ENCODE measurements at regions not wholly inside any gene's neighbourhood (a gene's known extent, or its start where the extent isn't known, plus 50 kb on each side); places are given as distances from the start of the nearest gene placed in this dataset.

DNA sequence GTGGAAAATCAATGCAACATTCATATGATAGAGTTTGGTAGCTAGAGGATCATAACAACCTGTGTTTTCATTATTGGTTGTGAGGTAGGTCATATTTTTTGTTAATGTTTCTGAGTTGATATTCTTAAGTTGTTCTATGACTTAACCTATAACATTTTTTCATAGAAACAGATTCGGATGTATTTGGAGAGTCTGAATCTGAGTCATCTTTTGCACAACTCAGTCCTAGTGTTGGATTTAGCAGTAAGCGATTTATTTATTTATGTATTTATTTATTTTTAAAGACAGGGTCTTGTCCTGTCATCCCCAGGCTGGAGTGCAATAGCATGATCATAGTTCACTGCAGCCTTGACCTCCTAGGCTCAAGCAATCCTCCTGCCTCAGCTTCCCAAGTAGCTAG, 292.8 kb upstream of the ZNF717 start:
- TF ChIP-seq, protein P1, sequence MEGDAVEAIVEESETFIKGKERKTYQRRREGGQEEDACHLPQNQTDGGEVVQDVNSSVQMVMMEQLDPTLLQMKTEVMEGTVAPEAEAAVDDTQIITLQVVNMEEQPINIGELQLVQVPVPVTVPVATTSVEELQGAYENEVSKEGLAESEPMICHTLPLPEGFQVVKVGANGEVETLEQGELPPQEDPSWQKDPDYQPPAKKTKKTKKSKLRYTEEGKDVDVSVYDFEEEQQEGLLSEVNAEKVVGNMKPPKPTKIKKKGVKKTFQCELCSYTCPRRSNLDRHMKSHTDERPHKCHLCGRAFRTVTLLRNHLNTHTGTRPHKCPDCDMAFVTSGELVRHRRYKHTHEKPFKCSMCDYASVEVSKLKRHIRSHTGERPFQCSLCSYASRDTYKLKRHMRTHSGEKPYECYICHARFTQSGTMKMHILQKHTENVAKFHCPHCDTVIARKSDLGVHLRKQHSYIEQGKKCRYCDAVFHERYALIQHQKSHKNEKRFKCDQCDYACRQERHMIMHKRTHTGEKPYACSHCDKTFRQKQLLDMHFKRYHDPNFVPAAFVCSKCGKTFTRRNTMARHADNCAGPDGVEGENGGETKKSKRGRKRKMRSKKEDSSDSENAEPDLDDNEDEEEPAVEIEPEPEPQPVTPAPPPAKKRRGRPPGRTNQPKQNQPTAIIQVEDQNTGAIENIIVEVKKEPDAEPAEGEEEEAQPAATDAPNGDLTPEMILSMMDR (IDR thresholded peaks at IDR 0.05; ENCODE audit: low read depth, low read length) = no peak
- TF ChIP-seq EZH2phosphoT487 (IDR thresholded peaks at IDR 0.05; ENCODE audit: low read depth) = no peak

Measured in OCI-LY3 (cell line).